ENCODE measurements at regions not wholly inside any gene's neighbourhood (a gene's known extent, or its start where the extent isn't known, plus 50 kb on each side); places are given as distances from the start of the nearest gene placed in this dataset.

DNA sequence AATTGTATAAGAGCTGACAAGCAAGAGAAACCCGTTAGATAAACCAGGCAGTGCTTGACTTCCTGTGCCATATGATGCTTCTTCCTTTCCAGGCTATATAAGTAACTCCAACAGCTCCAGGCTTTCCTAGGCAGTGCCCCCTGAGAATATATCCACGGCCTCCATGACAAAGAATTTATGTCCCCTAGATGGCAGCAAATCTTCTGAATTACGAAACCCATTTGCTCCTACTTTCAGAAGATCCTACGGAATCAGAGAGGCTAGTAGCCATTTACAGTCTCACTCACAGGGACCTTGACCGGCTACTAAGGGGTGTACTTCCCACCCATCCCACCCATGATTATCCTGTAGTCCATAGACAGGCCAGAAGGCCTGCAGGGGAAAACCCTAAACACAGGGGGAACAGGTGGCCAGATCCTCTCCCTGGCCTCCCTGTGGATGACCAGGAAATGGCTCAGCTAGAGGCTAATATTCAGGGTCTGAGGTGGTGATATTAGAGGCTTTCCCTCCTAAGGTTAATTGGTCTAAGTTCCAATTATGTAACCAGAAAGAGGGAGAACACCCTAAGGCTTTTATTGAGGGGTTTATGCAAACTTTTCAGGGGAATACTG lies 77.2 kb upstream of the DCD start:
- 64% methylated on average over 5 of the region's 5 CpGs; no CpG with 5 or more reads in 1 of the 2 experiments for WGBS, 2 experiments (ENCODE audit: extremely low coverage in 1 of 2, insufficient coverage in 1 of 2, insufficient read length in 1 of 2, insufficient replicate concordance in 2 of 2, low coverage in 1 of 2, low lambda C conversion rate in 2 of 2, missing lambda C conversion rate in 1 of 2)
- no peak overlapping the region for H2AFZ ChIP-seq (ENCODE audit: low read length)
- no peak overlapping the region for H4K91ac ChIP-seq (replicated peaks; ENCODE audit: insufficient read length, low read length)
- H3K27ac ChIP-seq (ENCODE audit: low read depth, low read length) = no peak overlapping the region
- ChIA-PET POLR2A (ENCODE audit: partially characterized antibody) (no interaction called here), CTCF (ENCODE audit: partially characterized antibody) (interaction anchor here (0.6 to 2.4 kb wide), 35 partner anchors 10 to 492 kb away, joined by 3 to 21 read pairs (median 5); no protein-coding TSS in a partner anchor)
- H3K23ac ChIP-seq (ENCODE audit: insufficient read length) = no peak overlapping the region
- H3K18ac ChIP-seq (ENCODE audit: extremely low read depth, low read length) = no peak overlapping the region
- no peaks in the 10 kb centered on the region for H4K20me1 ChIP-seq (replicated peaks in 1 of 2; ENCODE audit: control insufficient read depth in 1 of 2, insufficient read depth in 2 of 2, low read length in 2 of 2)
- no peak overlapping the region for H2BK12ac ChIP-seq (ENCODE audit: low read depth, low read length)
- H4K5ac ChIP-seq (ENCODE audit: insufficient read length, low read depth, low read length) = no peak overlapping the region
- no peaks in the 10 kb centered on the region for H3K79me1 ChIP-seq (ENCODE audit: low read depth, low read length)
- no peaks in the 10 kb centered on the region for H3K27me3 ChIP-seq (replicated peaks in 1 of 4; ENCODE audit: control insufficient read depth in 3 of 4, extremely low read depth in 1 of 4, insufficient read depth in 3 of 4, low read length in 3 of 4)
- H3K4me2 ChIP-seq (ENCODE audit: insufficient read depth in 1 of 2, low read depth in 2 of 2, low read length in 2 of 2) = no peak overlapping the region
- no peak overlapping the region for H2BK5ac ChIP-seq (ENCODE audit: low read depth, low read length)
- no peak overlapping the region for H3K4ac ChIP-seq (replicated peaks; ENCODE audit: insufficient read length, low read depth, low read length)
- no peak overlapping the region for H3K4me3 ChIP-seq (ENCODE audit: extremely low read depth in 1 of 4, insufficient read depth in 2 of 4, low read depth in 3 of 4, low read length in 4 of 4)
- no peak overlapping the region for H2BK20ac ChIP-seq (ENCODE audit: low read length)
- no peak overlapping the region for H4K8ac ChIP-seq (ENCODE audit: extremely low read depth, insufficient read depth, low read length)
- peaks cover 0 to 2% of the 10 kb centered on the region in 2 experiments; a peak in 1 of 4 replicates for H3K9me3 ChIP-seq (ENCODE audit: insufficient read depth in 2 of 2, low read depth in 1 of 2, low read length in 1 of 2)
- H2AK5ac ChIP-seq (ENCODE audit: low read depth, low read length) = no peak overlapping the region
- FAIRE-seq (peak; percentile 75), DNase-seq (ENCODE audit: low read depth in 1 of 2, low spot score in 2 of 2) (no peak)
- no peak overlapping the region for H3K14ac ChIP-seq (ENCODE audit: insufficient read length)
- H3K23me2 ChIP-seq (ENCODE audit: low read depth, low read length) = no peaks in the 10 kb centered on the region; the same call in 1 of the 2 replicates
- H3K56ac ChIP-seq (replicated peaks; ENCODE audit: insufficient read length, low read depth, low read length) = no peak overlapping the region
- no peak overlapping the region for H2BK120ac ChIP-seq (replicated peaks; ENCODE audit: low read depth, low read length)
- no peaks in the 10 kb centered on the region for H3K79me2 ChIP-seq (ENCODE audit: control insufficient read depth in 1 of 2, insufficient read depth in 2 of 2, low read length in 2 of 2)
- H3K4me1 ChIP-seq (replicated peaks in 1 of 4; ENCODE audit: control insufficient read depth in 3 of 4, insufficient read depth in 4 of 4, low read length in 3 of 4) = peaks cover 0 to 6% (median 4%) of the 10 kb centered on the region in 4 experiments; a peak in 3 of 7 replicates
- H3K9ac ChIP-seq (replicated peaks in 1 of 4; ENCODE audit: extremely low read depth in 1 of 4, low read depth in 3 of 4, low read length in 3 of 4) = no peak overlapping the region
- H2BK15ac ChIP-seq (ENCODE audit: low read length) = no peak overlapping the region
- H3K36me3 ChIP-seq (ENCODE audit: control insufficient read depth in 2 of 4, insufficient read depth in 4 of 4, low read length in 3 of 4) = no peaks in the 10 kb centered on the region
- no peak for TF ChIP-seq EZH2 (IDR thresholded peaks at IDR 0.05; ENCODE audit: low read depth, low read length, severe bottlenecking)
- TF ChIP-seq ASH2L (IDR thresholded peaks at IDR 0.05; ENCODE audit: low read length) = no peak
- no peak for TF ChIP-seq HDAC2 (IDR thresholded peaks at IDR 0.05; ENCODE audit: borderline replicate concordance in 1 of 2, low read depth in 2 of 2, low read length in 2 of 2)
- TF ChIP-seq JUN (IDR thresholded peaks at IDR 0.05; ENCODE audit: low read depth, low read length) = no peak
- no peak for TF ChIP-seq KDM1A (IDR thresholded peaks at IDR 0.05; ENCODE audit: borderline replicate concordance, low read length)
- TF ChIP-seq POLR2A (IDR thresholded peaks at IDR 0.05; ENCODE audit: control extremely low read depth in 1 of 2, low read depth in 2 of 2, low read length in 2 of 2) = no peak
- TF ChIP-seq TAF1 (IDR thresholded peaks at IDR 0.05; ENCODE audit: low read depth, low read length) = no peak
- TF ChIP-seq SRF (IDR thresholded peaks at IDR 0.05; ENCODE audit: low read depth, low read length) = no peak
- no peak for TF ChIP-seq RNF2 (IDR thresholded peaks at IDR 0.05; ENCODE audit: borderline replicate concordance, low read depth, low read length, missing control alignments, poor library complexity, severe bottlenecking)
- TF ChIP-seq TBP (IDR thresholded peaks at IDR 0.05; ENCODE audit: low read depth, low read length) = 0 out of 2 replicates have a peak, but pooled peaks have one; percentile 10
- no peak for TF ChIP-seq SIN3A (conservative IDR thresholded peaks at IDR 0.05 in 1 of 2, IDR thresholded peaks at IDR 0.05 in 1 of 2; ENCODE audit: low read depth in 1 of 2, low read length in 2 of 2)
- TF ChIP-seq RAD21 (IDR thresholded peaks at IDR 0.05 in 1 of 2, conservative IDR thresholded peaks at IDR 0.05 in 1 of 2; ENCODE audit: low read depth in 2 of 2, low read length in 2 of 2) = peak; percentile 49 to 64
- no peak for TF ChIP-seq SP1 (IDR thresholded peaks at IDR 0.05; ENCODE audit: low read depth, low read length)
